ENCODE measurements at regions not wholly inside any gene's neighbourhood (a gene's known extent, or its start where the extent isn't known, plus 50 kb on each side); places are given as distances from the start of the nearest gene placed in this dataset.

DNA sequence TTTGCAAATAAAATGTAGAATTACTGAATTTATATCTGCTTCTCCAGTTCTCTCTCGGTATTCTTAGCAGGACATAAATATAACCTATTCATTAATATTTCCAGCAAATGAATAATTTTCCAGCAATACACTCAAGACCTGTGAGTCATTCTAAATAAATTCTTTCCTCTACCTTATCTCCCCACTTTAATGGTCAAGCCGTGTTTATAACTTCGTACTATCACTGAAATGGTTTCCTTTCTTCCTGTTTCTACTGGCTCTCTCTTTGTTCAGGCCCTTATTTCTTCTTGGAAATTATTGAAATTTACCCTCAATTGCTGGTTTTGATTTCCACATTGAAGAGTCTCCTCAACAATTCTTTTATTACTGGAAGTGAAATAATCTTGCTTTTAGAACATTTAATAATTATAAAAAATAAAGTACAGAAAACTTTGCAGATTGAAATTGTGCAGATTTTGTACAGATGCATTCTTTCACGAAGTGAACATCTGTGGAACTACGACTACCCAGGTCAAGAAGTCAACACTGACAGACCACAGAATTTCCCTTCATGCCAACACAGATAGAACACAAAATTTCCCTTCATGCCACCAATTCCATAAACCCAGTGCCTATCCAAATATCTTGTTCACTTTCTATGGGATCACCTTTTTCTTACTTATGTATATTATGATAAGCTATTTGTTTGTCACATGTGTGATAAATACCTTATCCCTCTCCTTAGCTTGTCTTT is 205.7 kb downstream of the FAT4 start:
- Histone ChIP-seq H4K20me1 (ENCODE audit: control insufficient read depth, extremely low read depth, insufficient read depth, low read length) (no peaks in the 10 kb centered on the region), H2AFZ (ENCODE audit: low read length) (no peak overlapping the region), H3K9me3 (ENCODE audit: control insufficient read depth, insufficient read depth, low read depth, low read length) (no peaks in the 10 kb centered on the region), H3K4me3 (replicated peaks in 1 of 4; ENCODE audit: control extremely low read depth in 1 of 4, insufficient read depth in 1 of 4, low read depth in 3 of 4, low read length in 4 of 4) (no peak overlapping the region), H3K27me3 (ENCODE audit: control insufficient read depth, insufficient read depth, low read length) (no peaks in the 10 kb centered on the region), H3K4me1 (ENCODE audit: control insufficient read depth, extremely low read depth, insufficient read depth, low read length) (no peaks in the 10 kb centered on the region), H3K36me3 (ENCODE audit: control insufficient read depth, insufficient read depth, low read length) (no peaks in the 10 kb centered on the region), H3K9ac (ENCODE audit: insufficient read depth, low read length) (no peak overlapping the region), H3K4me2 (ENCODE audit: extremely low read depth, insufficient read depth, low read length) (no peak overlapping the region), H3K79me2 (ENCODE audit: control insufficient read depth, insufficient read depth, low read length) (no peaks in the 10 kb centered on the region), H3K27ac (ENCODE audit: insufficient read depth, low read length) (no peak overlapping the region)
- no peak for TF ChIP-seq EZH2 (IDR thresholded peaks at IDR 0.05; ENCODE audit: low read length, missing control alignments)
- TF ChIP-seq CTCF (conservative IDR thresholded peaks at IDR 0.05 in 1 of 2, IDR thresholded peaks at IDR 0.05 in 1 of 2; ENCODE audit: low read depth in 1 of 2, low read length in 2 of 2), result no peak
- DNase-seq (ENCODE audit: low read depth in 2 of 2), result peak; percentile 14 to 79

DNA sequence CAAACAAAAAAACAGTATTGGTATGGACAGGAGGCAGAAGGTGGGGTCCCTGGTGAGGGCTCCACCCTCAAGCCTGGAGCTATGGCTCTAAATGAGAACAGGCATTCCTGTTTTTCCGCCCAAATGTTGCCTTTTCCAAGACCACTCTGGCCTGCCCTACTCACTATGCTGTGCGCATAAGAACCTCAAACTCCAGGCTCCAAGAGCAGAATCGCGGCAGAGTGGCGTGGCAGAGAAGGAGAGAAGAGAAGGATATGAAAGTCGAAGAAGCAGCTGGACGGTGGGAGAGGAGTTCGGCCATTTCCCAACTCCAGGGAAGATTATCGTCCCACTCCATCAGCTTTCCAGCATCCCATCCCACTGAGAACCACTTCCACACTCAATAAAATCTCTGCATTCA is 207.8 kb downstream of the FAT4 start:
- DNase-seq (ENCODE audit: low read depth in 2 of 2), result no peak
- H3K4me1 ChIP-seq (ENCODE audit: control insufficient read depth, extremely low read depth, insufficient read depth, low read length), result no peaks in the 10 kb centered on the region
- TF ChIP-seq EZH2 (IDR thresholded peaks at IDR 0.05; ENCODE audit: low read length, missing control alignments) (no peak), CTCF (conservative IDR thresholded peaks at IDR 0.05 in 1 of 2, IDR thresholded peaks at IDR 0.05 in 1 of 2; ENCODE audit: low read depth in 1 of 2, low read length in 2 of 2) (no peak)
- H3K79me2 ChIP-seq (ENCODE audit: control insufficient read depth, insufficient read depth, low read length), result no peaks in the 10 kb centered on the region
- H2AFZ ChIP-seq (ENCODE audit: low read length), result no peak overlapping the region
- no peak overlapping the region for H3K9ac ChIP-seq (ENCODE audit: insufficient read depth, low read length)
- H4K20me1 ChIP-seq (ENCODE audit: control insufficient read depth, extremely low read depth, insufficient read depth, low read length), result no peaks in the 10 kb centered on the region
- no peak overlapping the region for H3K27ac ChIP-seq (ENCODE audit: insufficient read depth, low read length)
- no peak overlapping the region for H3K4me3 ChIP-seq (replicated peaks in 1 of 4; ENCODE audit: control extremely low read depth in 1 of 4, insufficient read depth in 1 of 4, low read depth in 3 of 4, low read length in 4 of 4)
- no peaks in the 10 kb centered on the region for H3K36me3 ChIP-seq (ENCODE audit: control insufficient read depth, insufficient read depth, low read length)
- H3K4me2 ChIP-seq (ENCODE audit: extremely low read depth, insufficient read depth, low read length), result no peak overlapping the region
- no peaks in the 10 kb centered on the region for H3K27me3 ChIP-seq (ENCODE audit: control insufficient read depth, insufficient read depth, low read length)
- H3K9me3 ChIP-seq (ENCODE audit: control insufficient read depth, insufficient read depth, low read depth, low read length), result no peaks in the 10 kb centered on the region

DNA sequence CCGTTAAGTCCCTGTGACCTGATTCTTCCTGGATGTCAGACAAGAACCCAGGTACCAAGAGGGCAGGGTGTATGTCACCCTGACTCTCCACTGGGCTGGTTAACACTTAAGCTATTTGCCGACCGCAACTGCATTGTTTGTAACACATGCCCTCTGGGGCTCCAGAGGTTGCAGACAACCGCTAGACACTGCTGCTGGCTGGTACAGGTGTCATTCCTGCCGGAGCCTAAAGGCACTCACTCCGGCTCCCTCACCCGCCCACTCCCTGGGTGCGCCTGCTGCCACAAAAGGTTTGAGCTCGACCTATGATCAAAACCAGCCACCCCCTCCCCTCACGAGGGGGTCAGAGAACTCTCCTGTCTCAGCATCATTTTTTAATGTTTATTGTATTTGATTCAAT is 208.2 kb downstream of the FAT4 start:
- H3K9me3 ChIP-seq (ENCODE audit: control insufficient read depth, insufficient read depth, low read depth, low read length), result no peaks in the 10 kb centered on the region
- H2AFZ ChIP-seq (ENCODE audit: low read length), result no peak overlapping the region
- no peak overlapping the region for H3K4me3 ChIP-seq (replicated peaks in 1 of 4; ENCODE audit: control extremely low read depth in 1 of 4, insufficient read depth in 1 of 4, low read depth in 3 of 4, low read length in 4 of 4)
- no peak overlapping the region for H3K27ac ChIP-seq (ENCODE audit: insufficient read depth, low read length)
- H3K36me3 ChIP-seq (ENCODE audit: control insufficient read depth, insufficient read depth, low read length), result no peaks in the 10 kb centered on the region
- no peak for DNase-seq (ENCODE audit: low read depth in 2 of 2)
- no peaks in the 10 kb centered on the region for H3K4me1 ChIP-seq (ENCODE audit: control insufficient read depth, extremely low read depth, insufficient read depth, low read length)
- H3K9ac ChIP-seq (ENCODE audit: insufficient read depth, low read length), result no peak overlapping the region
- no peak overlapping the region for H3K4me2 ChIP-seq (ENCODE audit: extremely low read depth, insufficient read depth, low read length)
- no peaks in the 10 kb centered on the region for H3K79me2 ChIP-seq (ENCODE audit: control insufficient read depth, insufficient read depth, low read length)
- TF ChIP-seq EZH2 (IDR thresholded peaks at IDR 0.05; ENCODE audit: low read length, missing control alignments) (no peak), CTCF (conservative IDR thresholded peaks at IDR 0.05 in 1 of 2, IDR thresholded peaks at IDR 0.05 in 1 of 2; ENCODE audit: low read depth in 1 of 2, low read length in 2 of 2) (no peak)
- no peaks in the 10 kb centered on the region for H4K20me1 ChIP-seq (ENCODE audit: control insufficient read depth, extremely low read depth, insufficient read depth, low read length)
- H3K27me3 ChIP-seq (ENCODE audit: control insufficient read depth, insufficient read depth, low read length), result no peaks in the 10 kb centered on the region

Data from fibroblast of lung (primary cell).